Stimulated activated effector memory CD8-positive, alpha-beta T cell treated with anti-CD3 and anti-CD28 coated beads, Interleukin-12 subunit alpha, Interleukin-12 subunit beta, amount 100 ng/mL, for 72 hours (primary cell): ENCODE measurements at regions not wholly inside any gene's neighbourhood (a gene's known extent, or its start where the extent isn't known, plus 50 kb on each side); places are given as distances from the start of the nearest gene placed in this dataset.
"Not testable (repeated sequence)": the region's sequence is repeated elsewhere in the genome, so short reads cannot be mapped to it uniquely, and the experiment has no call there.

ENCODE experiments used
- ATAC-seq: fragments of 150-1000 bp; cut with Tn5 transposase; 2 replicates; pipeline ENCODE4 v1.10.0; 2021
- DNase-seq, 2 donors: peaks; one replicate each; pipeline ENCODE4 v3.0.0; 2021 to 2022; ENCODE audit warnings: low spot score in 2 of 2
- H3K27ac Mint-ChIP-seq: one replicate; pipeline ENCODE4 v1.8.0; 2022; ENCODE audit warnings: mild to moderate bottlenecking, mixed read lengths
- H3K36me3 Mint-ChIP-seq: one replicate; pipeline ENCODE4 v1.8.0; 2022; ENCODE audit warnings: mild to moderate bottlenecking, mixed read lengths
- H3K4me1 Mint-ChIP-seq: one replicate; pipeline ENCODE4 v1.8.0; 2022; ENCODE audit warnings: mixed read lengths
- H3K4me3 Mint-ChIP-seq: one replicate; pipeline ENCODE4 v1.8.0; 2022; ENCODE audit warnings: mild to moderate bottlenecking, mixed read lengths
- H3K9me3 Mint-ChIP-seq: one replicate; pipeline ENCODE4 v1.8.0; 2022; ENCODE audit warnings: mixed read lengths

GRCh38 chr2:236823963-236824362 is 254.3 kb downstream of the ACKR3 start:
- DNase-seq (no peak), ATAC-seq (no peak)
- H3K4me3 Mint-ChIP-seq = no peak overlapping the region
- no peaks in the 10 kb centered on the region for H3K4me1 Mint-ChIP-seq
- no peaks in the 10 kb centered on the region for H3K9me3 Mint-ChIP-seq
- no peaks in the 10 kb centered on the region for H3K36me3 Mint-ChIP-seq
- H3K27ac Mint-ChIP-seq = no peak overlapping the region

DNA sequence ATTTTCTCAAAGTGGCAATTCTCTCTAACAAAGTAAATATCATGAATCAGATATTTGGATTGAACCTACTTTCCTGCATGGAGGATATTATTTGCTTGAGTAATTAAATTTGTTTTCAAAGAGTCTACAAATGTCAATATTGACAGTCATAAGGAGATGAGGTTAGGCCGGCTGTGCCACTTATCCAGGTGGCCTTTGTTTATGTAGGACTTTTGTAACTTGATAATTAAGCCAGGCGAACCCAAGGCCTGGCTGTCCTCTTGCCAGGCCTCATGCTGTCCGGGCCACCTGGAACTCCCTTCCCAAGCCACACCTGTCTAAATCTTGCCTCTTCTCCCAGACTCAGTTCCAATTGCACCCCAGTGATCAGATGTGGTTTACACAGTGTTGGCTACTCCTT is 255.2 kb downstream of the ACKR3 start:
- H3K27ac Mint-ChIP-seq = no peak overlapping the region
- H3K4me1 Mint-ChIP-seq = no peaks in the 10 kb centered on the region
- H3K4me3 Mint-ChIP-seq = no peak overlapping the region
- no peaks in the 10 kb centered on the region for H3K9me3 Mint-ChIP-seq
- no peaks in the 10 kb centered on the region for H3K36me3 Mint-ChIP-seq
- ATAC-seq = no peak
- no peak for DNase-seq

GRCh38 chr2:236825989-236826510 is 256.4 kb downstream of the ACKR3 start:
- DNase-seq = no peak
- H3K36me3 Mint-ChIP-seq = no peaks in the 10 kb centered on the region
- ATAC-seq = no peak

DNA sequence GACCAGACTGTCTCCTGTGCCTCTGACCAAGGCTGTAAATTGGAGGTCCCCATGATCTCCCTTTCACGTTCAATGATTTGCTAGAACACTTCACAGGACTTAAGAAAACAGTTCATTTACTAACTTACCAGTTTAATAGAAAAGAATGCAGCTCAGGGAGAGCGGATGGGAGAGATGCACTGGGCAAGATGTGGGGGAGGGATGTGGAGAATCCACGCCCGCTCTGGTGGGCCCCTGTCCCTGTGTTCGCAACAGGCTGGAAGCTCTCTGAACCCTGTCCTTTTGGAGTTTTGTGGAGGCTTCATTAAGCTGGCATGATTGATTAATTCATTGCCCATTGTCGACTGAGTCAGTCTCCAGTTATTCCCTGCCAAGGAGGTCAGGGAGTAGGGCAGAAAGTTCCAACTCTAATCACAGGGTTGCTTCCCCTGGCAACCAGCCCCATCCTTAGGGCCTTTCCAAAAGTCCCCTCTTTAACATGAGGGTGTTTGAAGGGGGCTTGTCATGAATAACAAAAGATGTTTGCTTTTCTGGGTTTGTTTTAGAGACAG is 257.1 kb downstream of the ACKR3 start:
- ATAC-seq = no peak
- Mint-ChIP-seq H3K4me1 (no peaks in the 10 kb centered on the region), H3K9me3 (no peaks in the 10 kb centered on the region), H3K27ac (no peak overlapping the region), H3K36me3 (no peaks in the 10 kb centered on the region), H3K4me3 (no peak overlapping the region)
- no peak for DNase-seq

More at GRCh38 chr2:236825989-236826510, 256.4 kb downstream of the ACKR3 start:
- Mint-ChIP-seq H3K4me3 (no peak overlapping the region), H3K9me3 (no peaks in the 10 kb centered on the region), H3K4me1 (no peaks in the 10 kb centered on the region), H3K27ac (no peak overlapping the region)

DNA sequence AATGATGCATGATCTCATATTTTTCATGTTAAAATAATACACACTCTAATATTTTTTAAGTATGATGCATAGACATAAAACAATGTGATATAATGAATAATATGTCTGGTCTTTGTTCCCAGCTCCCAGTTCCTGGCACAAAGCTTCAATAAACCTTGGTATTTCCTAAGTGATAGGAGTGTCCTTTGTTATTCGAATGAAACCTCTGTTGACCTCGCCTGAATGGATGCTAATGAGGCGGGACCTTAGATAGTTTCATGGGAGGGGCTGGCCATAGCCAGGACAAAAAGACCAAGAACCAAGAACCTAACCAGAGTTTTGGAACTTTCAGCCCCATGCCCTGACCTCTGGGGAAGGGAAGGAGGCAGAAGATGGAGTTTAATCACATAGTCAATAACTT is 257.7 kb upstream of the COPS8 start:
- DNase-seq (no peak), ATAC-seq (no peak)
- Mint-ChIP-seq H3K4me1 (no peaks in the 10 kb centered on the region), H3K36me3 (no peaks in the 10 kb centered on the region), H3K9me3 (no peaks in the 10 kb centered on the region), H3K4me3 (no peak overlapping the region), H3K27ac (no peak overlapping the region)

DNA sequence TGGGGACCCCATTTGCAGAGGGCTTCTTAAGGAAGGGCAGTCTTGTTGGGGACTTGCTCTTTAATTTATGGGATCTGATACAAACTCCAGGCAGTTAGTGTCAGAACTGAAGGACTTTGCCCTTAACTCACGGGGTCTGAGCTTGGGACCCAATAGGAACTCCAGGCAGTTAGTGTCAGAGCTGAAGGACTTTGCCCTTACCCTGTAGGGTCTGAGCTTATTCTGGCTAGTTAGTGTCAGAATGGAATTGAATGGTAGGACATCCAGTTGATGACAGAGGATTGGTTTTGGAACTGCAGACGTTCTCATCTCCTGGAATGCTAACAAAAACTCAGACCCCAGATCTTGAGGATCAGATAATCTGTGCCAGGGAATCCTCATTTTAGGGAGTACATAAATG is 256.9 kb upstream of the COPS8 start:
- Mint-ChIP-seq H3K4me3 (no peak overlapping the region), H3K36me3 (no peaks in the 10 kb centered on the region), H3K27ac (no peak overlapping the region), H3K9me3 (no peaks in the 10 kb centered on the region), H3K4me1 (no peaks in the 10 kb centered on the region)
- no peak for DNase-seq
- ATAC-seq = no peak

GRCh38 chr2:236830926-236831325 is 254.8 kb upstream of the COPS8 start:
- Mint-ChIP-seq H3K36me3 (no peaks in the 10 kb centered on the region), H3K4me3 (no peak overlapping the region), H3K4me1 (no peaks in the 10 kb centered on the region), H3K9me3 (no peaks in the 10 kb centered on the region), H3K27ac (no peak overlapping the region)
- ATAC-seq (no peak), DNase-seq (no peak)

DNA sequence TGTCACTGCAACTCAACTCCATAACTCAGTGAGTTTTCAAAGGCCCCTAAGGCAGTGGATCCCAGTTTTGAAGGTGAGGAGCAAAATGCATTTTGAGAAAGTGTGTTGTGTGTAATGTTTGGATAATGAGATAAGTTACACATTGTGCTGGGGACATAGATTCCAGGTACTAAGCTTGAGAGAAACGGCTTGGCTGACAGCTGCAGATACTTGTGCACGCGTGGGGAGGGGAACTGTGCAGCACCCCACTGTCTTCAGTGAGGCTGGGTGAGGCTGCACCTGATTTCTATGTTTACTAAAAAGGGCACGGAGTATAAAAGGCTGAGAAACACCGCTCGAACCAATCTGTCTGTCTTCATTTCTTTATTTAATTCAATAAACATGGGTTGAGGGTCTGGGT is 254.0 kb upstream of the COPS8 start:
- no peaks in the 10 kb centered on the region for H3K9me3 Mint-ChIP-seq
- no peaks in the 10 kb centered on the region for H3K36me3 Mint-ChIP-seq
- ATAC-seq = no peak

DNA sequence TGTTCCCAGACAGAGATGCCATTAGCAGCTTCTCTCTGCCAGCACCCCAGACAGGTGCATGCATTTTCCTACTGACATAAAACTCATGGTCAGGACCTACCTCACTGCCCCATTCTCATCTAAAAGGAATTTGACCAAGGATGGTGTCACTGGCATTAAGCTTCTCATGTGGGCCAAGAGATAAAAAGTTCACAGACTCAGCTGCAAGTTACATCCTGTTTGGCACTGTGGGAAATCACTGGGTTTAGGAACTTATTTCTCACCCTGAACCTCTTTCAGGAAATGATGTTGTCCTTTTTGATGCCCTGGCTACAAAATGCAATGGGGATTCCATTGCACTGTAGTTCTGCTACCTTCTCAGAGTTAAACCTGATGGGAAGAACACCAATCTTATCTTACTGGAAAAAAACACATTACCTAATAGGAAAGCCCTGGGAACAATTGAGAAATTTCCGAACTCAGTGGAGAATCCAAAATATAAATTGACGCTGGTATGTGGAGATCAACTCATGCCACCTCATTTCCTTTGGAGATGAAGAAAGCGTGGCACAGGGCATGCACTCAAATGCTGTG is 252.1 kb upstream of the COPS8 start:
- DNase-seq (no peak), ATAC-seq (no peak)
- Mint-ChIP-seq H3K36me3 (no peaks in the 10 kb centered on the region), H3K4me1 (no peaks in the 10 kb centered on the region), H3K4me3 (no peak overlapping the region), H3K27ac (no peak overlapping the region), H3K9me3 (no peaks in the 10 kb centered on the region)

More for the DNA sequence above, 254.0 kb upstream of the COPS8 start:
- no peaks in the 10 kb centered on the region for H3K4me1 Mint-ChIP-seq
- no peak for DNase-seq
- no peak overlapping the region for H3K4me3 Mint-ChIP-seq
- H3K27ac Mint-ChIP-seq = no peak overlapping the region

DNA sequence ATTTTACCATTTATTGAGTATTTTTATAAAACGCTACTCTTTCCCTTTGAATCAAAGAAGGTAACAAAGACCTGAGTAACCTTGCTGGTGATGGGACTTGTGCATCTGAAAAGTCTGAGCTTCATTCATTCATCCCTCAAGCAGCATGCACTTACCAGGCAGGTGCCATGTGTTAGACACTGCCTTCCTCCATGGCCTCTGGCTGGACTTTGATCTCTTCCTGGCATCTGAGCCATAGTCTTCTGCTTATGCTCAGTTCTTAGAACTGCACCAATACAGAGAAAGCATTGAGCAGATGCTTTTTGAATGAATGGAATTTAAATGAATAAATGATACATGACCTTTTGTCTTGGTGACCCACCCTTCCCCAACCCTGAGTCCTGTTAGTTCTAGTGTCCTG is 251.4 kb upstream of the COPS8 start:
- no peak overlapping the region for H3K4me3 Mint-ChIP-seq
- no peaks in the 10 kb centered on the region for H3K36me3 Mint-ChIP-seq
- no peak overlapping the region for H3K27ac Mint-ChIP-seq
- ATAC-seq = no peak
- DNase-seq = no peak
- no peaks in the 10 kb centered on the region for H3K9me3 Mint-ChIP-seq
- no peaks in the 10 kb centered on the region for H3K4me1 Mint-ChIP-seq

DNA sequence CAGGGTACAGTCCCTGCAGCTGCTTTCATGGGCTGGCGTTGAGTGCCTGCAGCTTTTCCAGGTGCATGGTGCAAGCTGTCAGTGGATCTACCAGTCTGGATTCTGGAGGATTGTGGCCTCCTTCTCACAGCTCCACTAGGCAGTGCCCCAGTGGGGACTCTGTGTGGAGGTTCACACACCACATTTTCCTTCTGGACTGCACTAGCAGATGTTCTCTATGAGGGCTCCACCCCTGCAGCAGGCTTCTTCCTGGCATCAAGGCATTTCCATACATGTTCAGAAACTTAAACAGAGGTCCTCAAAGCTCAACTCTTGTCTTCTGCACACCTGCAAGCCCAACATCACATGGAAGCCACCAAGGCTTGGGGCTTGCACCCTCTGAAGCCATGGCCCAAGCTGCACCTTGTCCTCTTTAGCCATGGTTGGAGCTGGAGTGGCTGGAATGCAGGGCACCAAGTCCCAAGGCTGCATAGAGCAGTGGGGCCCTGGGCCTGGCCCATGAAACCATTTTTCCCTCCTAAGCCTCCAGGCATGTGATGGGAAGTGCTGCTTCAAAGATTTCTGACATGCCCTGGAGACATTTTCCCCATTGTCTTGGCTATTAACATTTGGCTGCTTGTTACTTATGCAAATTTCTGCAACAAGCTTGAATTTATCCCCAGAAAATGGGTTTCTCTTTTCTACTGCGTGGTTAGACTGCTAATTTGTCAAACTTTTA is 250.2 kb upstream of the COPS8 start:
- Mint-ChIP-seq H3K4me1 (no peaks in the 10 kb centered on the region), H3K4me3 (no peak overlapping the region), H3K27ac (no peak overlapping the region), H3K36me3 (no peaks in the 10 kb centered on the region), H3K9me3 (no peaks in the 10 kb centered on the region)
- ATAC-seq (peak; percentile 40), DNase-seq (no peak)

- not testable (repeated sequence) for H3K36me3 Mint-ChIP-seq, H3K27ac Mint-ChIP-seq, ATAC-seq, H3K4me3 Mint-ChIP-seq, H3K4me1 Mint-ChIP-seq, H3K9me3 Mint-ChIP-seq, DNase-seq
Measured at GRCh38 chr2:236836028-236836427, 249.7 kb upstream of the COPS8 start.

DNA sequence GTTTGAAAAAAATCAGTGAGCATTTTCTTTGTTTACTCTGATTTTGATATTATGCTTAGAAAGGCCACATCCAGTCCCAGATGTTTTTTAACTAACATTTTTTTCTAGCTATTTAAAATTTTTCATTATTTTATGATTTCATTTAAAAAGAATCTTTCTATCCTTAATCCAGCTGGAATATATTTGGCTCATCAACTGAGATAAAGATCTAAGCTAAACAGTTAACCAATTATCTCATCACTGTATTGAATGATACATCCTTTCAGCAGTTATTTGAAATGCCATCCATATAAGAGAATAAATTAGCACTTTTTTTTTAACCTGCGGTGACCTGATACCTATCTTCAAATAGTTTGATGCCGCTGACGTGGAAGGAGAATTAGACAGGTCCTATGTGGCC is 245.5 kb upstream of the COPS8 start:
- Mint-ChIP-seq H3K4me1 (no peaks in the 10 kb centered on the region), H3K36me3 (no peaks in the 10 kb centered on the region), H3K4me3 (no peak overlapping the region), H3K9me3 (no peaks in the 10 kb centered on the region), H3K27ac (no peak overlapping the region)
- DNase-seq (no peak), ATAC-seq (no peak)

- H3K9me3 Mint-ChIP-seq = no peaks in the 10 kb centered on the region
- ATAC-seq (no peak), DNase-seq (no peak)
- H3K36me3 Mint-ChIP-seq = no peaks in the 10 kb centered on the region
- no peak overlapping the region for H3K4me3 Mint-ChIP-seq
- no peaks in the 10 kb centered on the region for H3K4me1 Mint-ChIP-seq
- no peak overlapping the region for H3K27ac Mint-ChIP-seq
Measured at GRCh38 chr2:236840857-236841256, 244.8 kb upstream of the COPS8 start.

DNA sequence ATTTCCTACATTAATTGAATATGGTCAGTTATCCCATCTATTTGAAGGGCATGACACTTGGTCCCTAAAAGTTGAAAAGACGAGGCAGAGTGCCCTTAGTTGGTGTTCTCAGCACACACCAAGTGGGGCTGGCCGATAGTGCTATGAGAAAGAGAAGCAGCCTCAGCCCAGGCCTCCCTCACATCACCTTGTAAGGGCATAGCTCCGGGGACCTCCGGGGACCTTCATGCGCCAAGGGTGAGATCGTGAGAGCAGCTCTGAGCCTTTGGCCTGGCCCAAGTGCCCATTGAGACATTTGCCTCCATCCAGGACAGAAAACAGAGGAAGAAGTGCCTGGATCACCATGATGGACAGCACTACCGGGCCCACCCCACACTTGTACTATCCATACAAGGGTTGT is 244.3 kb upstream of the COPS8 start:
- Mint-ChIP-seq H3K27ac (no peak overlapping the region), H3K9me3 (no peaks in the 10 kb centered on the region), H3K4me1 (no peaks in the 10 kb centered on the region), H3K4me3 (no peak overlapping the region), H3K36me3 (no peaks in the 10 kb centered on the region)
- DNase-seq = no peak
- ATAC-seq = no peak
